OCI-M2 (cell line): ENCODE measurements at regions not wholly inside any gene's neighbourhood (a gene's known extent, or its start where the extent isn't known, plus 50 kb on each side); places are given as distances from the start of the nearest gene placed in this dataset.

Source experiments
- DNase-seq: peaks from one replicate; lab custom pipeline; 2025; ENCODE audit not compliant: unreplicated experiment; lab: John Stamatoyannopoulos, UW

GRCh38 chr12:125267114-125267513, 201.9 kb downstream of the AACS start:
- no peak for DNase-seq

- DNase-seq, result no peak
These were observed 204.0 kb downstream of the AACS start for GRCh38 chr12:125269276-125269675.

GRCh38 chr12:125271892-125272291, 206.7 kb downstream of the AACS start:
- DNase-seq, result no peak

GRCh38 chr12:125272383-125272933, 207.2 kb downstream of the AACS start:
- no peak for DNase-seq

- no peak for DNase-seq
These were observed 211.3 kb downstream of the AACS start for GRCh38 chr12:125276567-125276966.

- no peak for DNase-seq
These were observed 215.5 kb downstream of the AACS start for GRCh38 chr12:125280482-125281377.

GRCh38 chr12:125282921-125283320, 217.7 kb downstream of the AACS start:
- no peak for DNase-seq

- DNase-seq, result no peak
These were observed 218.3 kb downstream of the AACS start for GRCh38 chr12:125283521-125283920.

- no peak for DNase-seq
These were observed 218.9 kb downstream of the AACS start for GRCh38 chr12:125284087-125284486.

- DNase-seq, result no peak
These were observed 219.9 kb downstream of the AACS start for GRCh38 chr12:125284945-125285685.

GRCh38 chr12:125286005-125286727, 220.9 kb downstream of the AACS start:
- DNase-seq, result no peak

- no peak for DNase-seq
These were observed 222.1 kb downstream of the AACS start for GRCh38 chr12:125287155-125287847.

- DNase-seq, result no peak
These were observed 224.0 kb downstream of the AACS start for GRCh38 chr12:125288931-125289928.

GRCh38 chr12:125289970-125290369, 224.7 kb downstream of the AACS start:
- DNase-seq, result no peak

- no peak for DNase-seq
These were observed 227.5 kb downstream of the AACS start for GRCh38 chr12:125292700-125293099.

GRCh38 chr12:125295550-125295949, 230.3 kb downstream of the AACS start:
- DNase-seq, result no peak

GRCh38 chr12:125296701-125297100, 231.5 kb downstream of the AACS start:
- no peak for DNase-seq

GRCh38 chr12:125299840-125300239, 234.6 kb downstream of the AACS start:
- DNase-seq, result no peak

- no peak for DNase-seq
These were observed 235.0 kb downstream of the AACS start for GRCh38 chr12:125300249-125300648.
